OCI-LY1 (cell line): ENCODE measurements at regions not wholly inside any gene's neighbourhood (a gene's known extent, or its start where the extent isn't known, plus 50 kb on each side); places are given as distances from the start of the nearest gene placed in this dataset.

Experiments used
- H2AFZ ChIP-seq: fragments of 200-600 bp; sonication (generic), shearing (Covaris generic); 2 replicates; pipeline ENCODE4 v1.6.0; 2014; ENCODE audit warnings: antibody characterized with exemption, mild to moderate bottlenecking, low read length
- H3F3A ChIP-seq: fragments of 200-600 bp; sonication (generic), shearing (Covaris generic); 2 replicates; pipeline ENCODE4 v1.6.0; 2014; ENCODE audit warnings: mild to moderate bottlenecking, antibody characterized with exemption, low read length, moderate library complexity; ENCODE audit not compliant: insufficient read depth
- H3K27ac ChIP-seq: fragments of 200-600 bp; sonication (generic); 2 replicates; pipeline ENCODE4 v1.5.1; 2014; ENCODE audit warnings: low read length, mixed run types, mild to moderate bottlenecking, low read depth; ENCODE audit not compliant: poor library complexity, severe bottlenecking
- H3K27me3 ChIP-seq: fragments of 200-600 bp; sonication (generic); 2 replicates; pipeline ENCODE4 v1.6.0; 2014; ENCODE audit warnings: antibody characterized with exemption, mild to moderate bottlenecking, low read length, moderate library complexity; ENCODE audit not compliant: insufficient read depth
- H3K36me3 ChIP-seq: fragments of 200-600 bp; sonication (generic); 2 replicates; pipeline ENCODE4 v1.6.1; 2014; ENCODE audit warnings: mild to moderate bottlenecking, antibody characterized with exemption, low read length, moderate library complexity, mixed read lengths; ENCODE audit not compliant: insufficient read depth
- H3K4me1 ChIP-seq: fragments of 200-600 bp; sonication (generic); 2 replicates; pipeline ENCODE4 v1.5.1; 2014; ENCODE audit warnings: mild to moderate bottlenecking, low read length, moderate library complexity; ENCODE audit not compliant: insufficient read depth, severe bottlenecking
- H3K4me2 ChIP-seq: fragments of 200-600 bp; sonication (generic), shearing (Covaris generic); 2 replicates; pipeline ENCODE4 v1.6.1; 2014; ENCODE audit warnings: low read length
- H3K4me3 ChIP-seq: fragments of 200-600 bp; sonication (generic); 2 replicates; pipeline ENCODE4 v1.5.1; 2014; ENCODE audit warnings: low read length, low read depth, mild to moderate bottlenecking, mixed read lengths; ENCODE audit not compliant: poor library complexity, severe bottlenecking
- H3K79me2 ChIP-seq: fragments of 200-600 bp; shearing (Covaris generic); 2 replicates; pipeline ENCODE4 v1.6.1; 2016; ENCODE audit warnings: mixed run types, low read length, mixed read lengths; ENCODE audit not compliant: insufficient read depth
- H3K9ac ChIP-seq: fragments of 200-600 bp; sonication (generic), shearing (Covaris generic); 2 replicates; pipeline ENCODE4 v1.6.1; 2014; ENCODE audit warnings: mild to moderate bottlenecking, low read length, mixed read lengths
- H3K9me2 ChIP-seq: fragments of 200-600 bp; sonication (generic), shearing (Covaris generic); 2 replicates; pipeline ENCODE4 v1.6.1; 2014; ENCODE audit warnings: low read depth, mild to moderate bottlenecking, low read length, mixed read lengths
- H3K9me3 ChIP-seq: fragments of 200-600 bp; shearing (Covaris generic); 2 replicates; pipeline ENCODE4 v1.6.1; 2014; ENCODE audit warnings: low read length, mixed read lengths
- H4K20me1 ChIP-seq: fragments of 200-600 bp; sonication (generic), shearing (Covaris generic); 2 replicates; pipeline ENCODE4 v1.6.0; 2016; ENCODE audit warnings: mild to moderate bottlenecking, low read length; ENCODE audit not compliant: insufficient read depth
- EZH2 ChIP-seq: fragments of 200-600 bp; sonication (generic), shearing (Covaris generic); IDR thresholded peaks from 2 replicates; pipeline ENCODE4 v1.8.0; 2017; ENCODE audit warnings: borderline replicate concordance, mixed run types, mild to moderate bottlenecking, antibody characterized with exemption, low read length, moderate library complexity, mixed read lengths
- TF ChIP-seq, protein P1 (sequence below): fragments of 200-600 bp; sonication (generic), shearing (Covaris generic); IDR thresholded peaks from 2 replicates; pipeline ENCODE4 v1.5.1; 2017; ENCODE audit warnings: mild to moderate bottlenecking, antibody characterized with exemption, low read length, moderate library complexity, mixed read lengths

DNA sequence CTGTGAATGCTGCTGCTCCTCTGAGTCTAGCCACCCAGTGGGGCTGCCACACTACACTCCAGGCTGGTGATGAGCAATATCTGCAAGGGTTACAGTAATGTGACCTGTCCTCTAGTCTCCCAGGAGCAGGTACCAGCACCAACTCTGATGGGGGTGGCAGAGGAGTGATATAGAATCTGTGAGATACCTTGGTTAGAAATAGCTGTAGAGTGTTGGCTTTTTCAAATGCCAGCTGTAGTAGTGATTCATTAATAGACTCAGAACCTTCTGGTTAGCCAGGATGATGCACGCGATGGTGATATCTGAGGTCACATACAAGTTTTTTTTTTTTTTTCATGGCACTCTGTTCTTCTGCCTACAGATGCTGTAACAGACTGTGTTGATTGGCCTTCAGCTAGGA is 757.1 kb downstream of the INHBA start:
- H2AFZ ChIP-seq, result no peak overlapping the region
- no peaks in the 10 kb centered on the region for H3K79me2 ChIP-seq
- no peaks in the 10 kb centered on the region for H4K20me1 ChIP-seq
- peaks cover 5% of the 10 kb centered on the region; the same call in 1 of the 2 replicates for H3K9me3 ChIP-seq
- no peaks in the 10 kb centered on the region for H3F3A ChIP-seq
- H3K4me2 ChIP-seq, result no peak overlapping the region
- no peak overlapping the region for H3K9ac ChIP-seq
- no peaks in the 10 kb centered on the region for H3K27me3 ChIP-seq
- H3K4me3 ChIP-seq, result no peak overlapping the region
- no peak overlapping the region for H3K27ac ChIP-seq
- H3K9me2 ChIP-seq, result no peaks in the 10 kb centered on the region
- no peaks in the 10 kb centered on the region for H3K36me3 ChIP-seq
- no peaks in the 10 kb centered on the region for H3K4me1 ChIP-seq
- TF ChIP-seq, protein P1, sequence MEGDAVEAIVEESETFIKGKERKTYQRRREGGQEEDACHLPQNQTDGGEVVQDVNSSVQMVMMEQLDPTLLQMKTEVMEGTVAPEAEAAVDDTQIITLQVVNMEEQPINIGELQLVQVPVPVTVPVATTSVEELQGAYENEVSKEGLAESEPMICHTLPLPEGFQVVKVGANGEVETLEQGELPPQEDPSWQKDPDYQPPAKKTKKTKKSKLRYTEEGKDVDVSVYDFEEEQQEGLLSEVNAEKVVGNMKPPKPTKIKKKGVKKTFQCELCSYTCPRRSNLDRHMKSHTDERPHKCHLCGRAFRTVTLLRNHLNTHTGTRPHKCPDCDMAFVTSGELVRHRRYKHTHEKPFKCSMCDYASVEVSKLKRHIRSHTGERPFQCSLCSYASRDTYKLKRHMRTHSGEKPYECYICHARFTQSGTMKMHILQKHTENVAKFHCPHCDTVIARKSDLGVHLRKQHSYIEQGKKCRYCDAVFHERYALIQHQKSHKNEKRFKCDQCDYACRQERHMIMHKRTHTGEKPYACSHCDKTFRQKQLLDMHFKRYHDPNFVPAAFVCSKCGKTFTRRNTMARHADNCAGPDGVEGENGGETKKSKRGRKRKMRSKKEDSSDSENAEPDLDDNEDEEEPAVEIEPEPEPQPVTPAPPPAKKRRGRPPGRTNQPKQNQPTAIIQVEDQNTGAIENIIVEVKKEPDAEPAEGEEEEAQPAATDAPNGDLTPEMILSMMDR, result no peak
- TF ChIP-seq EZH2, result no peak

DNA sequence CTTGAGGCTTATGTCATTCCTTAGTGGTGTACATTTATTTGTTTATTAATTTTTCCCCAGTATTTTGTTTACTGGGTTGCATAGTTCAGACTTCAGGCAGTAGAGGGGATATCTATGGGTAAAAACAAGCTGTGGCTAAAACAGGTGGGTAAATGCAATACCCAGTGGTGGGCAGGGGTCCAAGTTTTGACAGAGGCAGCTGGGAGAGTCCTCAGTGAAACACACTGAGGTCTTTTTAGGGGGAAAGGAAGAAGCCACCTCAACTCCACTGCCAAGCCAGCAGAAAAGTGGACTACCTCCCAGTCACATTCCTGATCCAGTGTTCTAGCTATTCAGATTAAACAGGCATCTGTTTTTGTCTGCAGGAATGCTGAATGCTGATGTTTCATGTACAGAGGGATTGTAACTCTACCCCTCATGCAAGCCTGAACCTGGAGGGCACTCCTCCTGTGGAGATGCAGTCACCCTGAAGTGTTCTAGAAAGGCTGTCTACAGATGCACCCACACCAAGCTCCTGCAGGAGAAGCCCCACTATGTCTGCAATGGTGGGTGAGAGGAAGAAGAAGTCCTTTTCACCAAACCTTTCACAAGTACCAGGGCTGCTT is 757.8 kb downstream of the INHBA start:
- Histone ChIP-seq H3K4me3 (no peak overlapping the region), H3K9me2 (no peaks in the 10 kb centered on the region), H3K79me2 (no peaks in the 10 kb centered on the region), H3K27me3 (no peaks in the 10 kb centered on the region), H3K27ac (no peak overlapping the region), H4K20me1 (no peaks in the 10 kb centered on the region), H3K9me3 (peaks cover 5% of the 10 kb centered on the region; the same call in 1 of the 2 replicates), H3F3A (no peaks in the 10 kb centered on the region), H3K4me1 (no peaks in the 10 kb centered on the region), H3K4me2 (no peak overlapping the region), H3K9ac (no peak overlapping the region), H2AFZ (no peak overlapping the region), H3K36me3 (no peaks in the 10 kb centered on the region)
- TF ChIP-seq, protein P1, result no peak
- TF ChIP-seq EZH2, result no peak

DNA sequence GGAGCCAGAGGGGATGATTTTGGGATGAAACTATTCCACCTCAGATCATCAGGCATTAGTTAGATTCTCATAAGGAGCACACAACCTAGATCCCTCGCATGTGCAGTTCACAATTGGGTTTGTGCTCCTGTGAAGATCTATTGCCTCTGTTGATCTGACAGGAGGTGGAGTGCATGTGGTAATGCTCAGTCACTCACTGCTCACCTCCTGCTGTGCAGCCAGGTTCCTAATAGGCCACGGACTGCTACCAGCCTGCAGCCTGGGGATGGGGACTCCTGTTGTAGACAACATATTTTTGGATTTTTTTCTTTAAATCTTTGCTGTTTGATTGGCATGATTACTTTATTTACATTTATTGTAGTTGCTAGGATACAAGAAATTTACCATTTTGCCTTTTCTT is 765.0 kb downstream of the INHBA start:
- Histone ChIP-seq H3K9ac (no peak overlapping the region), H2AFZ (no peak overlapping the region), H3K4me2 (no peak overlapping the region), H3K4me1 (no peaks in the 10 kb centered on the region), H4K20me1 (no peaks in the 10 kb centered on the region), H3K79me2 (no peaks in the 10 kb centered on the region), H3K36me3 (no peaks in the 10 kb centered on the region), H3K9me2 (no peaks in the 10 kb centered on the region), H3K27me3 (no peaks in the 10 kb centered on the region), H3F3A (no peaks in the 10 kb centered on the region), H3K9me3 (no peaks in the 10 kb centered on the region), H3K4me3 (no peak overlapping the region), H3K27ac (no peak overlapping the region)
- TF ChIP-seq, protein P1, result no peak
- TF ChIP-seq EZH2, result no peak
